GM18858 (cell line): ENCODE measurements at regions not wholly inside any gene's neighbourhood (a gene's known extent, or its start where the extent isn't known, plus 50 kb on each side); places are given as distances from the start of the nearest gene placed in this dataset.
"Not testable (repeated sequence)": the region's sequence is repeated elsewhere in the genome, so short reads cannot be mapped to it uniquely, and the experiment has no call there.

Source experiments
- ATAC-seq: cut with Tn5 transposase; IDR thresholded peaks from one replicate; pipeline ENCODE4 v1.9.1; 2021; ENCODE audit not compliant: unreplicated experiment

DNA sequence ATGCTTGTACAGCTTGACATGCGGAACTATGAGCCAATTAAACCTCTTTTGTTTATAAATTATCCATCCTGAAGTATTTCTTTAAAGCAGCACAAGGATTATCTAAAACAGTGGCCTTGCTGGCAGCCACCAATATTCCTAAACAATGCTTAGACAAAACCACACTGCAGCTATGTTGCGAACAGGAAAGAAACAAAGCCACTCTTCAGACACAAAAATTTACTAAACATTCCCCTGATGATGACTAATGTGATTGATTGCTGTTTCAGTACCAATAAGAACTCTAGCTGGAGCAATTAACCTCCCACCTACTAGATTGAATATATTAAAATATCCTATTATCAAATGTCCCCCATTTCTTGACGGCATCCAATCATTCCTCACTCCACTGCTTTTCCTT, 325.8 kb upstream of the REG3G start:
- no peak for ATAC-seq

DNA sequence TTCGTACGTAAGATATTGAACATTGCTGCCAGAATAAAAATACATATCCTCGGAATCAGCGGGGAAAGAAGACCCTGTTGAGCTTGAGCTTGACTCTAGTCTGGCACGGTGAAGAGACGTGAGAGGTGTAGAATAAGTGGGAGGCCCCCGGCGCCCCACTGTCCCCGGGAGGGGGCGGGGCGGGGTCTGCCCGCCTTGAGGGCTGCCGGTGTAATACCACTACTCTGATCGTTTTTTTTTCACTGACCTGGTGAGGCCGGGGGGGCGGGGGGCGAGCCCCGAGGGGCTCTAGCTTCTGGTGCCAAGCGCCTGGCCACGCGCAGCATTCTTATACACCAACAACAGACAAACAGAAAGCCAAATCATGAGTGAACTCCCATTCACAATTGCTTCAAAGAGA, 324.0 kb upstream of the REG3G start:
- no peak for ATAC-seq

DNA sequence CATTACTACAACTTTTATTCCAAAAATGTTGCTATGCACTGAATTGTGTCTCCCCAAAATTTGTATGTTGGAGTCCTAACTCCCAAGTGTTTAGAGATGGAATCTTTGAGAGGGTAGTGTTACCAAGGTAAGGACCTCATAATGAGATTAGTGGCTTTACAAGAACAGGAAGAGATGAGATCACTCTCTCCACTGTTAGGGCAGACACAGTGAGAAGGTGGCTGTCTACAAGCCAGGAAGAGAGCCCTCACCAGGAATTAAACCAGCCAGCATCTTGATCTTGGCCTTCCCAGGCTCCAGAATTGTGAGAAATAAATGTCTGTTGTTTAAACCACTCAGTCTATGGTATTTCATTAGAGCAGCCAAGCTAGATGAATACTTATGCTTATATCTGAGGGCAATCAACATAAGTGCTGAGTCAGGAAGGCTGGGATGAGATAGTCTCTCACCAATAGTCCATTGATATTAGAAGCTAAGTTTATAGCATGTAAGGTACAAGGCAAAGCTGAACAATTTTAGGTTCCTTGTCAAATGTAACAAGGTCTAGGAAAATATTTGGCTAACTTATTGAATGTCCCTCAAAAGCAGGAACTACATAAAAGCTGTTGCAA, 317.6 kb upstream of the REG3G start:
- ATAC-seq = no peak

DNA sequence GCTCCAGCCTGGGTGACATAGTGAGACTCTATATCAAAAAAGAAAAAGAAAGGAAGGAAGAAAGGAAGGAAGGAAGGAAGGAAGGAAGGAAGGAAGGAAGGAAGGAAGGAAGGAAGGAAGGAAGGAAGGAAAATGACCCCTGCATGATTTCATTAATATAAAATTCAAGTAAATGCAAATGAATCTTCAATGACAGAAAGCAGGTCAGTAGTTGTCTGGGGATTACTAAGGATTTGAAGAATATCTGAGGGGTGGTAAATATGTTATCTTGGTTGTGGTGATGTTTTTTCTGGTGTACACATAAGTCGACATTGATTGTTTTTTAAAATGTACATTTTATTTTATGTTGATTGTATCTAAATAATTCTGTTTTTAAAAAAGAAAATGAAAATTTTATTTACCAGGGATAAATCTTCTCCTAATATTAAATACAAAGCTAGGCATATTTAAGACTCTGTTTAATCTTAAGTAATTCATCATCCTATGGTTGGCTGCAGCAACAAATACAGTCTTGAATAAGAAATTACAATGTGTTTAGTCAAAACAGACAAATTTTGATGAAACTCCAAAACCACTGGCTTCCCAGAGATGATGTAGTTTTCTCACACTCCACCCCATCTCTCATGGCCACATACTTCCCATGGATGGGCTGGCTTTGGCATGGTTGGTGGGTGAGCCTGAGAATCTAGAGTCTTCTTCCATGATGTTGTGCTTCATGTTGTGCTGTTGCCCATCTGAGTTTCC, 314.7 kb upstream of the REG3G start:
- no peak for ATAC-seq

DNA sequence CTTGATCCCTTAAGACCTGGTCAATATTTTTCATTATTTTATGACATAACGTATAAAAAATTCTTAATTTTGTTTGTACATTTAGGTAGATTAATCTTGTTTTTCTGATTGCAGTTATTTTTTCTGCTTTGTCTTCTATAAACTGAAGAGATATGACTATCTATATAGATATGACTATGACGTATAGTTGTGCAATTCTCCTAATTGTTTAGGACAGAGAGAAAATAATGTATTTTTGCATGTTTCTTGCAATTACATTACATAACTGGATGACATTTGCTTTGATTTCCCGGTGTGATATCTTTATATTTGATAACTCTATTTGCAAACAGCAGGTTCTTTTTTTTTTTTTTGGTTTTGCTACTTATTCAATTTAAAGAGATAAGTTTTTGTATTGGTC, 310.2 kb upstream of the REG3G start:
- ATAC-seq = no peak

DNA sequence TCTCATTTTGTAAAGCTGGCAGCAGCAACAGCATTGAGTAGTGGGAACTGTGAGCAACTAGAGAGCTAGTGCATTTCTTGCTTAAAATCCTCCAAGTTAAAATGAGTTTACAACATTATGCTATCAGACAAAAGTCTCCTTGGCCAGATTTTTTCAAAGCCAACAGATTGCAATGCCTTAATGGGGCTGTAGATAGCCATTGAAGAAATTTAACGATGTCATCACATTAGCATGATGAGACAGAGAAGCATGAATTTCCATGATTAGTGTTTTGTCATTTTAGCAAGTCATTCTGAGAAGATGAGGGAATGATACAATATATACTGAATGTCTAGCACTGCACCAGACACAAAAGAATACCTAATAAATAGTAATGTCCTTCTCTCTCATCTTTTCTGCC, 307.5 kb upstream of the REG3G start:
- ATAC-seq = no peak

DNA sequence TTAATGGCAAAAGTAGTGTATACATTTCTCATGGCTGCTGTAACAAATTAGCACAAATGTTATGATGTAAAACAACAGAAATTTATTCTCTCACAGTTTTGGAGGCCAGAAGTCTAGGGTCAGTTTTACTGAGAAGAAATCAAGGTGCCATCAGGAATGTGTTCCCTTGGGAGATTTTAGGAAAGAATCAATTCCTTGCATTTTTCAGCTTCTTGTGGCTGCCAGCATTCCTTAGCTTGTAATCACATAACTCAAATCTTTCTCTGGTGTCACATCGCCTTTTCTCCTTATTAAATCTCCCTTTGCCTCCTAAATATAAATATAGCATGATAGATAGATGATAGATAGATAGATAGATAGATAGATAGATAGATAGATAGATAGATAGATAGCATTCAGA, 307.0 kb upstream of the REG3G start:
- ATAC-seq = no peak

DNA sequence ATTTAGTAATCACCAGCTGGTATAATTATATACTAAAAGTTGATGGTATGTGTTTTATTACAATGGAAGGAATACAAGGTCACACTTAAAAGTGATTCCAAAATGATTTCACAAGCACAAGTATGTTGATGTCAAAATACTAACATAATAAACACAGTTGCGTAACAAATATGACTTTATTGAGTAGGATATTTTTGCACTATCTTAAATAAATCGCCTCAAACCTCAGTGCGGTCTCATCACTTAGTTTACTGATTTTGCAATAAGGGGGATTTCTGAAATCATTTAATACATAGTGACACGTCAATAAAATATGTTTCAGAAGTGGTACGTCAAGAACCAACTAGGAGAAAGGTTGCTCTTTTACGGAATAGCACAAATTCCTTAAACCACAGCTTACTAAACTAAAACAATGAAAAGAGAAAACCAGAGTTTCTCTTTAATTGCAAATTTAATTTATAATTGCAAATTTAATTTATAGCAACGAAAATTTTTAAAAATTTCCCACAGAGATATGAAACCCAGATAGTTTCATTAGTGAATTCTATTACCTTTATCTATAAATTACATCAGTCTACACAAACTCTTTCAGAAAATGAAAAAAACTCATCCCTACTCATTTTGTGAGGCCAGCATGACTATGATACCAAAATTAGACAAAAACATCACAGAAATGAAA, 304.0 kb upstream of the REG3G start:
- no peak for ATAC-seq

DNA sequence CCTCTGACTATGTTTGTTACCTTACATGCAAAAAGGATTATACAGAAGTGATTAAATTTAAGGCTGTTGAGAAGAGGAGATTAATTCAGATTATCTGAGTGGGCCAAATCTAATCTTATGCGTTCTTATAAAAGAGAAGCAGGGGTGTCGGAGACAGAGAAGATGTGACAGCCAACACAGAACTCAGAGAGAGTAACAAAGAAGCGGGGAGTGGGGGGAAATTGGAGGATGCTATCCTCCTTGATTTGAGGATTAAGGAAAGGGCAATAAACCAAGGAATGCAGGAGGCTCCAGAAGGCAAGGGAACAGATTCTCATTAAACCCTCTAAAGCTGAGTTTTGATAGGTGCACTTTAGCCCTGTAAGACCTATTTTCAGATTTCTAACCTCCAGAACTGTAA, 291.3 kb upstream of the REG3G start:
- ATAC-seq = no peak

DNA sequence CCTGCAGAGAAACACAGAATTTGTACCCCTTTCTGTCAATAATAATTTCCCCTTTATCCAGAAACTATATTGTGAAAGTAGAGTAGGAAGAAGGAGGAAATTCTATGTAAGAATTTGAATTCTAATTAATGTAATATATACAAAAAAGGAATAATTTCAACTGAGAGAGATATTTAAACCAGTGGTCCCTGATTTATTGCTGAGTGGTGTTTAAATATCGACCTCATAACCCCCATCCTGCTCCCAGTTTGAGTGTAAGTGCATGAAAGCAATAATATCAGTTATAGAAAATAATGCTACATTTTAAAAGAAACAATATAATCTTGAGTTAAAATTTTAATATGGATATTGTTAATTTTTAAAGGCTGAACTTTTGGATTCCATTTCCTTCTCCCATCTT, 286.2 kb upstream of the REG3G start:
- ATAC-seq = no peak

DNA sequence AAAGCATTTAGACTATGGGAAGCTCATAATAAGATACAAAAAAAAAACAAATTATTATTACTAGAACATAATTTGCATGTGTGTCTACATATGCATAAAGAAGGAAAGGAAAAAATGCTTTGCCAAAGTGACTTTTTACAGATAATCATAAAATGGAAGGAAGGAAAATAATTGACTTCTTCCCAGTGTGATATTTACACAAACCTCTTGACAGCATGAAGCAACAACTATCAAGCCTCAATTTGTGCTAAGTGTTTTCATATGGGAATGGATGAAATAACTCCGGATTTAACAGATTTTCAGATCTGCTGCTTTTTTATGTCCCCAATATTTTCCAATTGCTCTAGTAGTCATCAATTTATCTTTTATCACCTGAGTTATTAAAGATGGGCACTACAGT, 275.9 kb upstream of the REG3G start:
- ATAC-seq = no peak

DNA sequence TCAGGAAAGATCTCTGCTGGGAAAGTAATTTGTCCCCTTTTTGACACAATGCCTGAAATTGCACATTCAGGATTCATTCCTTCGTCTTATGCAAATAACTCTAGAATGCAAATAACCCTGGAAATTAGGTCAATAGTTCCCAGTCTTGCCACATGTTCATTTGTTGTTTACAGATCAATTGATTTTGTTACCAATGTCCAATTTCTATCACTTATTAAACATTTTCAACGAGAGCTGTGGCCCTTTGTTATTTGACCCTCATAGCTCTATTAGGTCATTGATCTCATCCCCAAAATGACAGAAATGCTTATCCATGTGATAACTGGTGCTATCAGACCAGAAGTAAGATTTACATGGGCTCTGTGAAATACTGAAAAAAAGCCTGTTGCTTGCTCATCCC, 275.3 kb upstream of the REG3G start:
- no peak for ATAC-seq

DNA sequence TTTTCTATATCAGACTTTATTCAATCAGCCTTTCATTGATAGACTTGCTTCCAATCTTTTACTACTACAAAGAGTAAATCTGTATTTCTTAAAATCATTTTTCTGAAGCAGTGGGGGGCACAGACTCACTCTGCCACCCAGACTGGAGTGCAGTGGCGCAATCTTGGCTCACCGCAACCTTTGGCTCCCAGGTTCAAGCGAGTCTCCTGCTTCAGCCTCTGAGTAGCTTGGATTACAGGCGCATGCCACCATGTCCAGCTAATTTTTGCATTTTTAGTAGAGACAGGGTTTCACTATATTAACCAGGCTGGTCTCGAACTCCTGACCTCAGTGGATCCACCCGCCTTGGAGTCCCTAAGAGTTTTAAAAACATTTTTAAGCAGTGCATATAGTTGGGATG, 270.6 kb upstream of the REG3G start:
- ATAC-seq = no peak

DNA sequence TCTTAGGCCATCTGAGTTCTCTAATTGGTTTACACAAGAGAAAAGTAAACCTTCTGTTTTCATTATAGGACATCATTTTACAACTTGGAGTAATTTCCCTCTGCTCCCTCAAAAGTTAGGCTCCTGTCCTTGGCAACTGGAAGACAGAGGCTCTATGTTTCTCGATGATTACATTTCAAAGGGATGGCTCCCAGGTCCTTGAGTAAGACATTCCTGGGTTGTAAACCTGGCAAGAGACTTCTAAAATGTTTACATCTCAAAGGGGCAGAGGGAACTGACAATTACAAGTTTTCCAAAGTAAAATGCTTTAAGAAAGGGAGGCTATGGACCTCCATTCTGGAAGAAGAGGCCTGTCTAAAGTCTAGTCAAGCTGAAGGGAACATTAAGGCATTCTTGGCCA, 268.3 kb upstream of the REG3G start:
- no peak for ATAC-seq

DNA sequence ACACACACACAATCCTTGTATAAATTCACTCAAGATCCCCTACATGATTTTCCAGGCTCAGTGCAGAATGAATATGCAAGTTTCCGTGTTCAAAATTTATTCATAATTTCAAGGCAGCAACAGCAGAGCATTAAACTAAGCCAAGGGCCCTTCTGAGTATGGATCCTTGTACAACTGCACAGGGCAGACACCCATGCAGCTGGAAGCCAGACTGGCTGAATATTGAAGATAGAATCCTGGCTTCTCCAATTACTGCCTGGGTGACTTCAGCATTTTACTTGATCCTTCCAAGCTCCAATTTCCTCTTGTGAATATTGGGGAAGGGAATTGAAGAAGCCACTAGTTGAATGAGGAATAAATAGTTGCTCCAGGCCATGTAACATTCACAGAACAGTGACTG, 267.9 kb upstream of the REG3G start:
- no peak for ATAC-seq

DNA sequence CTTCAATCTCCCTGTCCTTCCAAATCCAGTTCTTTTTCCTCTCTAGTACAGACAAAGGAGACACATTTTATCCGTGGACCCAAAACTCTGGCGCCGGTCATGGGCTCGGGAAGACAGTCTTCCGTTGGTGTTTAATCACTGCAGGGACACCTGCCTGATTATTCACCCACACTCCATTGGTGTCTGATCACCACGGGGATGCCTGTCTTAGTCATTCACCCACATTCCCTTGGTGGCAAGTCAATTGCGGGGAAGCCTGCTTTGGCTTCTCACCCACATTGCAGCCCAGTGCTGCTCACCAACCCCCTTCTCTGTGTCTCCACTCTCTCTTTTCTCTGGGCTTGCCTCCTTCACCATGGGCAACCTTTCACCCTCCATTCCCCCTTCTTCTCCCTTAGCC, 266.7 kb upstream of the REG3G start:
- ATAC-seq = not testable (repeated sequence)

DNA sequence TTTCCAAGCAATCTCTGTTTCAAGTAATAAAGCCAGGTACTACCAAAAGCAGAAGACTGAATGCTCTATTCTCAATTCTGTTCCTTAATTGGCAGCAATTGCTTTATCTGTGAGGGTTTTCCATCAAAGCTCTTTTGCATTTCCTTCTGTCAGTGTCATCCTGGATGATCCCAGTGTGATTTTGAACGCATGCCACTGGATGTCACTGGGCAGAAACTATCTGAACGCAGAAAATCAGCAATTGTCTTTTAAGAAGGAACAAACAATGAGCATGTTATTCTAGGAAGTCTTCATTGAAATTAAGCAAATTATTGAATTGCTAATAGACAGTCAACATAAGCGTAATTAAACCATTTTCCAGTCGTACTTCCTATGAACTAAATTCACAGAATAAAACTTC, 259.0 kb upstream of the REG3G start:
- no peak for ATAC-seq

DNA sequence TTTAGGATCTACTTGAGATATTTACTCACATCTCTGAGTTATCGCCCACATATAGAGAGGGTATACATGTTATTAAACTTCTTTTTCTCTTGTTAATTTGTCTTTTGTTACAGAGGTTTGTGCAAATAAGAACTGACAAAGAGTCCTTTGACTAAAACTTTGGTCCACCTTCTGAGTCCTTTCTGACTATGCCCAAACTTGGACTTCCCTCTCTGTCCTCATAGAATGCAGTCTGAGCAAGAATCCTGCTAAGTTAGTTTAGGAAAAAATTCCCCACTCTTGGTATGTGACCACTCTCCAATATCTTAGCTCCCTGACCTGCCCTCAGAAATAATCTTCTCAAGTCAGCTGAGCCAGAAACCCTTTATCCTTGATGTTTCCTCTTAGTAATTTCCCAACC, 257.5 kb upstream of the REG3G start:
- no peak for ATAC-seq

DNA sequence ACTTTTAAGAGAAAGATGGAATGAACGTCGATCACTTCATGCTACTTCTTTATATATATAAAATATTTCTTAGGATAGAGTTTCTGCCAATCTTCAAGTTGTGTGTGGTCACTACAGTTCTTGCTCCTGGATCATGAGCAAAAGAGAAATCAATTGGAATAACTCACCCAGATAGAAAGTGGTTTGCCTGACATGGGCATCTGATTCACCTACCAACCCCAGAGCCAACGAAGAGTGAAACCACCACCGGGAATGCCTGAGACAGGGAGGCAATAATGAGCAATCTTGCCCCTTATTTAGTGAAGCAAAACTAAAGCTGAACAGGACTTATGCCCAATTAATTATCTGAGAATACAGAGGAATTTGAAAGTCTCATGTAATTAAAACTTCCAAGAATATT, 250.2 kb upstream of the REG3G start:
- ATAC-seq = no peak

DNA sequence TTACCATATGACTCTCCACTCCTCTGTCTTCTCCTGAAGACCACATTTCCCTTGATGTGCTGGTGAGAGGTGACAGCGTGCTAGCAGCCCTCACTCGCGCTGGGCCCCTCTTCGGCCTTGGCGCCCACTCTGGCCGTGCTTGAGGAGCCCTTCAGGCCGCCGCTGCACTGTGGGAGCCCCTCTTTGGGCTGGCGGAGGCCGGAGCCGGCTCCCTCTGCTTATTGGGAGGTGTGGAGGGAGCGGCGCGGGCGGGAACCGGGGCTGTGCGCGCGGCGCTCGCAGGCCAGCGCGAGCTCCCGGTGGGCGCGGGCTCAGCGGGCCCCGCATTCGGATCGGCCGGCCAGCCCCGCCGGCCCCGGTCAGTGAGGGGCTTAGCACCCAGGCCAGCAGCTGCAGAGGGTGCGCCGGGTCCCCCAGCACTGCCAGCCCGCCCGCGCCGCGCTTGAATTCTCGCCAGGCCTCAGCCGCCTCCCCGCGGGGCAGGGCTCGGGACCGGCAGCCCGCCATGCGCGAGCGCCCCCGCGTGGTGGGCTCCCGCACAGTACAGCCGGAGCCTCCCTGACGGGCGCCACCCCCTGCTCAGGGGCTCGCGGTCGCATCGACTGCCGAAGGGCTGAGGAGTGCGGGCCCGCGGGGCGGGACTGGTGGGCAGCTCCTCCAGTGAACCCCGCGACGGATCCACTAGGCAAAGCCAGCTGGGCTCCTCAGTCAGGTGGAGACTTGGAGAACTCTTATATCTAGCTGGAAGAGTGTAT, 246.6 kb upstream of the REG3G start:
- ATAC-seq = no peak

DNA sequence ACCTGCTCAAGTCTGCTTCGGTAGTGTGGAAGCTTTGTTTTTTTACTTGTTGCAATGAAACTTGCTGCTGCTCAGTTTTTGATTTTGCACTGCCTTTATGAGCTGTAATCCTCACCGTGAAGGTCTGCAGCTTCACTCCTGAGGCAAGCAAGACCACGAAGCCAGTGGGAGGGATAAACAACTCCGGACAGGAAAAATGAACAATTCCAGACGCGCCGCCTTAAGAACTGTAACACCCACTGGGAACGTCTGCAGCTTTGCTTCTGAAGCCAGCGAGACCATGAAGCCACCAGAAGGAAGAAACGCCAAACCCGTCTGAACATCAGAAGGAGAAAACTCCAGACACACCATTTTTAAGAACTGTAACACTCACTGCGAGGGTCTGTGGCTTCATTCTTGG, 245.7 kb upstream of the REG3G start:
- no peak for ATAC-seq

DNA sequence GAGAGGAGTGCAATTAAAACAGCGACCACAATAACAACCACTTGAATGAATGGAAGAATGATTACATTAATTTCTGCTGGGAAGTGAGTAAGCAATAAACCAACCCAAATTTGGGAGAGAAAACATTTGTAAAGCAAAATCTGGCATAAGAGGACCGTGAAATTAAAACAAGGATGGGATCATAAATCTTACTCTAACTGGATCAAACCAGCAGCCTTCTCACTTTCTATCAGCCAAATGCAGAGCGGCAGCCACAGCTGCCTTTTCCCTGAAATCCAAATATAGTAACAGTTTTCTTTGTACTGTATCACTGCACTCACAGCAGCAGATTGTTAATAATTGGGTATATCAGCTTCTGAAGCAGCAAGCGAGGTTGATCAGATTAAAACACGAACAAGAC, 245.2 kb upstream of the REG3G start:
- ATAC-seq = no peak
